Stimulated activated CD4-positive, alpha-beta T cell treated with anti-CD3 and anti-CD28 coated beads, Interleukin-4, amount 100 ng/mL, for 1 hour (primary cell): ENCODE measurements at regions not wholly inside any gene's neighbourhood (a gene's known extent, or its start where the extent isn't known, plus 50 kb on each side); places are given as distances from the start of the nearest gene placed in this dataset.
A peak's percentile ranks its signal among the peaks of the same experiment; 100 is the strongest.

Source experiments
- DNase-seq: peaks from one replicate; pipeline ENCODE4 v3.0.0-alpha.2; 2020

DNA sequence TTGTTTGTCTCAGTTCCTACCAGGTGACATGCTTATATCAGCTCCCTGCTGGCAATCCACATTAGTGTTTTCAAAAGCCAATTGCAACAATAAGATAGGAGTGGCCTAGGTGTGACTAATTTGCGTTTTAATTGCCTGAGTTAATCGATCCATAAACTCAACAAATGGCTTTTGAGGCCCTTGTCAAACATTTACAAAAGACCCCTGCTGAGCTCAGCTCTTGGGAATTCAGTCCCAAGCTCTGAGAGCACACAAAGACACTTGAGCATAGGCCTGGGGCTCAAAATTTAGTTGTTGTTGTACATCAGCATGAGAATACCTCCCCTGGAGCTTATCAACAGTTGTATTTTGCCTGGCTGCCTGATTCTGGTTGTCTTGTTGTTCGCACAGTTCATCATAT is 1134.4 kb upstream of the TSPY4 start:
- DNase-seq: no peak

DNA sequence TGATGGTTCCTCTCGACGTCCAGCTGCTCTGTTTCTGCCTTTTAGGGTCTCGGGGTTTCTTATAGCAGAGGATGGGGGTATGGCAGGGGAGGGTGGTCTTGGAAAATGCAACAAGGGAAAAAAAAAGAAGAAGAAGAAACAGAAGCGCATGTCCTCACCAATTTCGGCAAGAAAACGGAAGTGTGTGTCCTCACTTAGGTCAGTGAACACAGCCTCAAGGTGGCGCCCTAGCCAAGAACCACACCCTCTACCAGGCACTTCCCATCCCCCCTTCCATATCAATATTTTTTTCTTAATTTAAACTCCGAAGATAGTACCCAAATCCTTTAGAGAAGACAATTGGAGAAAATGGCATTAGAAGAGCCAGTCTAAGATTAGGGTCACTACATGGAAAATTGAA is 1096.1 kb upstream of the TSPY4 start:
- DNase-seq: peak; percentile 3

DNA sequence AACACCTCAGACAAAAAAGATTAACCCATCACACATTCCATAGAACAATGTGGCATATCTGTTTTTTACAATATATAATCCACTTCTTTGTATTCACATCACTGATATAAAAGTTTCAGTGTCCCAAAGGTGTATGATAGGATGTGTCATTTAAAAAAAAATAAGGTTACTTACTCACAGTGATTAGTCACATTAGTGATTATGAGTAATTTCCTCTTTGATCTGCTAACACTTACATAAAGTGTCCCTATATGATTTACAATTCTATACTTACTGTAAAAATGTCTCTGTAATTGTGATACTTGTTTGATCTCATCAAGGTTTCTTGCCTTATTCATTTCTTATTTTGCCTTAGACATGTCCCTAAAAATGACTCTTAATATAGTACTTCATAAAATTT is 1063.5 kb upstream of the TSPY4 start:
- DNase-seq: no peak

DNA sequence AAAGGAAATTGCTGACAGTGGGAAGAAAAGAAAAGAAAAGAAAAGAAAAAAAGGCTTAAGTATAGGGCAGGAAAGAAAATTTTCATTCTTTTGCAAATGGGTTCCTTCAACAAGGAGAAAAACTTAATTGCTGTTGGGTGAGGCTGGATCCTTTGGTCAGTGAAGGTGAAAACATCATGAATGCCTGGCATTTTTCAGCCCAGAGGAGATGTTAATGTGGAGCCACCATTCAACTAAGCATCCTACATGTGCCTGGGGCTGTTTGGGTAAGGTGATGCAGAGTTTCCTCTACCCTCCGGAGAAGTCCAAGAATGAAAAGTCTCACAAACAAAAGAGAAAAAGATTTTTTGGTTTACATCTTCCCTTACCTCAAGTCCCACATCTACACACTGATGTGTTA is 1032.2 kb upstream of the TSPY4 start:
- no peak for DNase-seq

DNA sequence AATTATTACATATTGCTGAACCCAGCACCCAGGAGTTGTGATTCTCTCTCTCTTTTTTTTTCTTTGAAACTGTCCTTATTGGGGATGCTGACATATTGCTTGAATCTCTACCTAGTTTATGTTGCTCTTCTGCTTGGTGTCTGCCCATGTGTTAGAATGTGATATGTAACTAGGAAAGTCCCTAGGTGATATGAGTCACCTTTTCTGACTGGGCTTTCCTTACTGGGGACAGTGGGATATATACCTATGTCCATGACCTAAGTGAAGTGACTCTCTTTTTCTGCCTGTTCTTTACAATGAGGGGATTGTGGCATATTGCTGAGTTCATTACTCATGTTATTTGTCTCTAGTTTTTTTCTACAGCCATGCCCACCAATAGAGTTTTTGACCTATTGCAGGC is 1013.2 kb upstream of the TSPY4 start:
- DNase-seq: no peak

DNA sequence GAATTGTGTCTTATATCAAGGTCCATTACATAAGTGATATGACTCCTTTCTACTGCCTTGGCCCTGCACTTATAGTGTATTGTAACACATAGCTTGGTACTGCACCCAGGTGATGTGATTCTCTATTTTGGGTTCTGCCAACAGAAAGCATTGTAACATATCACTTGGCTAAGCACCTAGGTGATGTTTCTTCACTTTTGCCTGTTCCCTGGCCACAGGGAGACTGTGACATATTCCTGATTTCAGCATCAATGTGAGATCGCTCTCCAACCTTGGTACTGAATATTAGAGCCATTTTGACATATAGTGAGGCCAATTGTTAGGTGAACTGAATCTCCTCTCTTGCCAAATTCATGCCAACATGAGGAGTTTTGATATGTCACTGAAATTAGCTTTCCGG is 1010.3 kb upstream of the TSPY4 start:
- no peak for DNase-seq

- no peak for DNase-seq
These were observed 1009.4 kb upstream of the TSPY4 start for GRCh38 chrY:8327708-8328354.

DNA sequence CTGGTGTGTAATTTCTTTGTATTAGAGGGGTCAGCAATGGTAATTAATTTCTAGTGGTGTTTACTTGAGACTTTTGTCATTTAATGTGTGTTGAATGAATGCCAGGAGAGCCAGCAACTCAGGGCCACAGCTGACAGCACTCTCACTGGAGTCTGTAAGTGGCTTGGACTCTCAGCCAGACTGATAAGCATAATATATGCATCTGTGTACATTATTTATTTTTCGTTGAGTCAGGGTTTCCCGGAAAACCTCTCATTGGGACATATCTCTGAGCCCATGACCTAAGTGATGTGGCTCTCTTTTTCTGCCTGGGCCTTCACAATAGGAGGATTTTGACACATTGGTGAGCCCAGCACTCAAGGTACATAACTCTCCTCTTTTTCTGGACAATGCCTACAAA is 1007.8 kb upstream of the TSPY4 start:
- DNase-seq: no peak

GRCh38 chrY:8329929-8330328 is 1007.3 kb upstream of the TSPY4 start:
- DNase-seq: no peak

- no peak for DNase-seq
These were observed 1003.9 kb upstream of the TSPY4 start for GRCh38 chrY:8333328-8333727.

DNA sequence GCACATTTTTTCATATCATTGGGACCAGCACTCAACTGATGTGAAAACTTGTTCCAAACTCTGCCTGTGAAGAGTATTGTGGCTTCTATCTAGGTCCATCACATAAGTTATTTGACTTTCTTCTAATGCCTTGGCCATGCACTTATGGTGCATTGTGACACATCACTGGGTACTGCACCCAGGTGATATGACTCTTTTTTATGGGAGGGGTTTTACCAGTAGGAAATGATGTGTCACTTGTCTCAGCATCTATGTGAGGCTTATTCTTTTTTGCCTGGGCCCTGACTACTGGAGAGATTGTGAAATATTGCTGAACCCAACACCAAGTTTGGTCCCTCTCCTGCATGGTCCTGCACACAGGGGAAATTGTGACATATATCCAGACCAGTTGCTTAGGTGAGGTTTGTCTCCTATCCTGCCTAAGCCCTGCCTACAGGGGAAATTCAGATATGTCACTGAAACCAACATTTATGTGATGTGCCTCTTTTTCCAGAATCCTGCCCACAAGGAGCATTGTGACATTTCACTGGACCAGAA is 1001.9 kb upstream of the TSPY4 start:
- DNase-seq: no peak

DNA sequence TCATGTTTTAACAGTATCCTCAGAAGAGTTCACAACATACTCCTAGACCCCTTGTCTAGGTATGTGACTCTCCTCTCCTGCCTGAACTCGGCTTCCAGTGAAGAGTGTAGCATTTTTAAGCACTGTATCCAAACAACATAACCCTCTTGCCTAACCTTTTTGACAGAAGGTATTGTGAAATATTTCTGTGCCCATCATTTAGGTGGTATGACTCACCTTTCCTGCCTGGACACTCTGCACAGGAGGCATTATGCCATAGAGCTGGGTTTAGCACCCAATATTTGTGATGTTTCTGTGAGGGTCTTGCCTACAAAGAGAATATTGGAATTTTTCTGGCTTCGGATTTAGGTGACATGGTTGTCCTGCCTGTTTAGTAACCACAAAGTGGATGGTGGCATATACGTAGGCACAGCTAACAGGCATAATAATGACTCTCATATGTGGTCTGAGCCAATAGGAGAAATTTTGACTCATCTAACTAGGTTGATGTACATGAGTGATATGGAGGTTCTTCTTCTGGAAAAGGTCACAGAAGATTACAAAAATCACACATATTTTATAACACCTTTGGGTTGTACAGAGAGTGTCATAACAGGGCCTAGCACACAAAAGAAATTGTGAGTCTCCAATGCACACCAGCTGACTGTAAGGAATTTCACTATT is 1001.0 kb upstream of the TSPY4 start:
- no peak for DNase-seq

GRCh38 chrY:8341000-8341399 is 996.3 kb upstream of the TSPY4 start:
- DNase-seq: no peak

DNA sequence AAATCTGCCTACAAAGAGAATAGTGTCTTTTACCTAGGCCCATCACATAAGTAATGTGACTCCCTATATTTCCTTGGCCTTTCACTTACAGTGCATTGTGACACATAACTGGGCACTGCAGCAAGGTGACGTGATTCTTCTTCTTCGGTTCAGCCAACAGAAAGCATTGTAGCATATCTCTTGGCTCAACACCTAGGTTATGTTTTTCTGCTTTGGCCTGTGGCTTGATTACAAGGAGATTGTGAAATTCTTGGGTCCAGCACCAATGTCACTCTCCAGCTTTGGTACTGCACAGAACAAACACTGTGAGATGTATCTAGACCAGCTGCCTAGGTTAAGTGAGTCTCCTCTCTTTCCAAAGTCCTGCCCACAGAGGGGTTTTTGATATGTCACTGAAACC is 995.1 kb upstream of the TSPY4 start:
- no peak for DNase-seq

GRCh38 chrY:8351241-8351640 is 986.0 kb upstream of the TSPY4 start:
- DNase-seq: no peak

GRCh38 chrY:8352201-8352600 is 985.1 kb upstream of the TSPY4 start:
- no peak for DNase-seq

DNA sequence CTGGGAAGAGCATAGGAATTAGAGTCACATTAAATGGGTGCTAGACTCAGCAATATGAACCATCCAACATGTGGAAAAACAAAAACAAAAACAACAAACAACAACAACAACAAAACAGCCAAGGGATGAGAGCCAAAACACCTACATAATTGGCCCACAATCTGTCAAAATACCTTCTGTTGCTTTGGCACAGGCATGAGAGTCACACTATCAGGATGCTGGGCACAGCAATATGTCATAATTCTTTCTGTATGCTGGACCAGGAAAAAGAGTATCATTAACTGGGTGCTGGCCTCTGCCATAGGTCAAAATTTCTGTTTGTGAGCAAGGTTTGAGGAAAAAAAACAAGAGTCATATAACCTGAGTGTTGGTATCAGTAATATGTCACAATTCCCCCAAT is 979.1 kb upstream of the TSPY4 start:
- DNase-seq: no peak

- DNase-seq: no peak
These were observed 975.5 kb upstream of the TSPY4 start for GRCh38 chrY:8361715-8362114.

DNA sequence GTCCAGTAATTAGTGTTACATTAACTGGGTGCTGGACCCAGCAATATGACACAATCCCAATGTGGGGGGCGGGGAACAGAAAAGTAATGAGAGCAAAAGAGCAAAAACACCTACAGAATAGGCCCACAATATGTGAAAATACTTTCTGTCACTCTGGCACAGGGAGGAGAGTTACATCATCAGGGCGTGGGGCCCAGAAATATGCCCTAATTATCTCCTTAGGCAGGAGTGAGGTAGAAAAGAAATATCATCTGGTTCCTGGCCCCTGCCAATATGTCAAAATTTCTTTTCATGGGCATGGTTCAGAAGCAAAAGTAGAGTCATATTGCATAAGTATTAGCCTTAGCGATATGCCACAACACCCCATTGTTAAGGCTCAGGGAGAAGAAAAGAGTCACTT is 959.8 kb upstream of the TSPY4 start:
- no peak for DNase-seq

GRCh38 chrY:8379800-8380199 is 957.5 kb upstream of the TSPY4 start:
- no peak for DNase-seq

DNA sequence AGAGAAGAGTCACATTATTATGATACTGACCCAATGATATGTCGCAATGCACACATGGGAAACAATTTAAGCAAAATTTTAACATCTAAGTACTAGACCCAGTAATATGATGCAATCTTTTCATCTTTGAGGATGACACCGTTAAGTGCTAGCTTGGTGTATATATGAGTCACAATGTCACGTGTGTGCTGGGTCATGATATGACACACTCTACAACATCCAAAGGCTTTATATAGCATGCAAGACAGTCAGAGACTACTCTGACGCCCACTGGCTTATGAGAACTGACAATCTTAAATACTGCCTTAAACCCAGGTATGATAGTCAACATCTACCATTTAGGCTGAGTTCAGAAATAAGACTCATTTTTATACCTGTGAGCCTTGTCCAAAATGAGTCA is 955.8 kb upstream of the TSPY4 start:
- DNase-seq: no peak

- no peak for DNase-seq
These were observed 951.2 kb upstream of the TSPY4 start for GRCh38 chrY:8386053-8386452.

GRCh38 chrY:8388512-8388911 is 948.8 kb upstream of the TSPY4 start:
- no peak for DNase-seq

DNA sequence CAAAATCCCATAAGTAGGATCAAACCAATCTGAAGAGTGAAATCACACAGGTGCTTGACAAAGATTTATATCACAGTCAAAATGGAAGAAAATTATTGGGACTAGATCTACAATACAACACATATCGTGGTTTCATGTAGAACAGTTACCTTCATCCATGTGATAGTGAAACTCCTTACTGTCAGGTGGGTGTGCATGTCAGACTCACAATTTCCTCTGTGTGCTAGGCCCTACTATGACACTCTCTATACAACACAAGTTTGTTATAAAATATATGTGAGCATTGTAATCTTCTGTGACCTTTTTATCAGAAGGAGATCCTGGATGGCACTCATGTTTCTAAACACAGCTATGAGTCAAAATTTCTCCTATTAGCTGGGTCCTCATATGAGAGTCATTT is 947.0 kb upstream of the TSPY4 start:
- DNase-seq: no peak

DNA sequence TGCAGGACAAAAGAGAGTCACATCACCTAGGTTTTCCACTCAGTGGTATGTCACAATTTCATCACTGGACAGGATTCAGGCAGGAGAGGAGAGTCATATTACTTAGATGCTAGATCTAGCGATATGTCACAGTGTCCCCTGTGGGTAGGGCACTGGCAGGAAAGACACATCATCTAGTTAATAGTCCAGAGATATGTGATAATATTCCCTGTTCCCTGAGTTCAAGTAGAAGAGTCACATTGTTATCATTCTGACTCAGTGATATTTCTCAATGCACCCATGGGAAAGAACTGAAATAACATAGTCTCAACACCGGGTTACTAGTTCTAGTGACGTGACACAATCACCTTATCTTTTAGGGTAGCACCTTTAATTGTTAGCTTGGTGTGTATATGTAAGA is 944.0 kb upstream of the TSPY4 start:
- DNase-seq: no peak
